GM18520 (cell line): ENCODE measurements at regions not wholly inside any gene's neighbourhood (a gene's known extent, or its start where the extent isn't known, plus 50 kb on each side); places are given as distances from the start of the nearest gene placed in this dataset.
"Not testable (repeated sequence)": the region's sequence is repeated elsewhere in the genome, so short reads cannot be mapped to it uniquely, and the experiment has no call there.

ENCODE experiments used
- ATAC-seq: cut with Tn5 transposase; IDR thresholded peaks from one replicate; pipeline ENCODE4 v1.9.1; 2021; ENCODE audit not compliant: unreplicated experiment

DNA sequence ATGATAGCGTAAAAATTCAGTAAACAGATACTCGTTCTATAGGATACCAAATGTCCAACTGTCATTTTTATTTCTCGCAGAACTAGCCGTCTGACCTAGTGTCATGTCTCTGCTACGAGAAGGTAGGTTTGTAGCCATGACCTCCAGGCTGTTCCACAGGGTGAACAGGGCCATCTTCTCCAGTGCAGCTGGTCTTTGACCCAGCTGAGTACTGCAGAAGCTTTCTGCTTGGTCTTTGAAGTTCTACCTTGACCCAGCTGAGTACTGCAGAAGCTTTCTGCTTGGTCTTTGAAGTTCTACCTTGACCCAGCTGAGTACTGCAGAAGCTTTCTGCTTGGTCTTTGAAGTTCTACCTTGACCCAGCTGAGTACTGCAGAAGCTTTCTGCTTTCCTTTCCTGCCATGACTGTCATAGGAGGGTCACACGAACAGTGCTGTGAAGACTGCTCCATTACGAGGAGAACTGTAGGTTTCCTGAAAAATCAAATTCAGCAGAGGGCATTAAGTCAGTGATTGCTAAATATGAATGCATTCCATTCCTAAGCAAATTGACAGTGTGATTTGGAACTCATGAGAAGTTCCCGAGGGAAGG is 532.8 kb upstream of the NRP1 start:
- not testable (repeated sequence) for ATAC-seq

DNA sequence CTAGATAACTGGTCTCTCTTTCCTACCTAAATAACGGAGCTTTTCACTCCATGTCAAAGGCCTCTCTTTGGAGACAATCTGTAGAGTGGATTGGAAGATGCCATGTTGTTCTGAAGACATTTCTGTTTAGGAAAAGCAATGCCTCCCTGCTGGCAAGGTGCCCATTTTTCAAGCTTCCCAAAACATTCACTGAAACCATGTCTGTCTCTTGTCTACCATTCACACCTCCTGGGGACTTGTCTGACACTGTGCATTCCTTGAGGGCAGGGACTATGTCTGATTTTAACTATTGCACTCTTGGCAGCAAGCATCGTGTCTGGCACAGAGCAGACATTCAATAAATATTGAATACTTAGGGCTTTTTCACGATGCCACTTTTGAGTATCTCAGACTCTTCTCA is 528.9 kb upstream of the NRP1 start:
- ATAC-seq = no peak

DNA sequence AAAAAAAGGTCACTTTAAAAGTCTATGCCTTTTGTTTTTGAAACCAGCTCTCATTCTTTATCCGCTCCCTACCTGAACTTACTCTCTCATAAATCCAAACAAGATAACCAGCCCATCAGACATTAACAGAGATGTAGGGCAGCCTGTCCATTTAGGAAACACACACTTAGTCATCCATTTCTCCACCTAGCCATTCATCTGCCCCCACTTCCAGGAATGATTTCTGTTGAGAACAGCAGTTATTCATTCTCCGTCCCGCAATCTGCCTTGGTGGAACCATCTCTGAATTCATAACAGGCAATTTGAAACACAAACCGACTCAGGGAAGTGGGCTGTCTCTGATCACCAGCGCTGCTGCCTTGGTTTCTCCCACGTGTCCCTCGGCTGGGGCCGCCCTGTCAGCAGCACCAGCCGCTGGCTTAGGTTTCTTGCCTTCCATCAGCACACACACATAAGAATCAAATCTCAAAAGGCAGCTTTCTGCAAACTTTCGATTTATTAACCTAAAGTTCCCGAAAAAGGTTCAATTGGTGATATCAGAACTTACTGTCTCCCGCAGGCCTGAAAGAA is 528.2 kb upstream of the NRP1 start:
- ATAC-seq = no peak

DNA sequence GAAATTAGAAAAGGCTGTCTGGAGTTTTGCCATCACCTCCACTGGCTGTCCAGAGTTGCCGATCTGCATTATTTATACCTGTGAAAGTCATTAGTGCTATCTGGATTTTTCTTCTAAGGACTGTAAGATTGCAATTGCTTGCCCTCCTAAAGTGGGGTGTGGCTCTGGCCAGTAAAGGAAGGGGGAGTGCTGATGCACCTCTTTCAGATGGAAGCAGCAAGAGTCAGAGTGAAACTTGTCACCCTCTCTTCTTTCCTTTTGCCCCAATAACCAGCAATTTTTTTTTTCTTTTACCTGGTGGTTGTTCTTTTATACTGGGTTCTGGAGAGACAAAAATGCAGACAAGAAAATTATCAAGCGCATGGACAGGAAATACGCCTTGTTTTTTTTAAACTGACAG is 527.4 kb upstream of the NRP1 start:
- ATAC-seq = no peak

DNA sequence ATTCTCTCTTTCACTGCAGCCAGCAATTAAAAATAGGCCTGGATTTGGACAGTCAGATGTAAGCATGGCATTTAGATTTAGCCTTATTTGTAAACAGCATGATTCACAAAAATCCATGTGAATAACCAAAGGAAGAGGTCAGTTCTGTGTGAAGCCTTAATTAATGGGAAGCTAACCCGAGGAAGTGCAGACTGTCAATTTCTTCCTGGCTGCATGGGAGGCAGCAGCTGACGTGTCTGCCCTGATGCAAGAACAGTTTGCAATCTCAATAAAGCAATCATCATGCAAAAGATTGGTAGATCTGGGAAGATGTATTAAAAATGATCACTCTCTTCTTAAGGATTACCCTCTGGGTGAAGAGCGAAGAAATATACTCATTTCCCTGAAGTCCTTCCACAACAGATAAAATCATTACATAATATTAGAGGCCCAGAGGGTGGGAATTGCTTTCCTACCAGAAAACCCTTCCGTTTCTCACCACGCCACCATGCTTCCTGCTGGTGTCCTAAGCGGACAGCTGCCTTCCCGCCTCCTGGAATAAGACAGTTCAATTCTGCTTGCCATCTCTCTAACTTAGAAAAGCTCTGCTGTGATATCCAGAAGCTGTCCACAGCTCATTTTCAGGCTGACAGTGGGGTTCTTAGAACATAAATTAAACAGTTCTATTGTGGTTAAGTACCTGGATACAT is 526.7 kb upstream of the NRP1 start:
- no peak for ATAC-seq

DNA sequence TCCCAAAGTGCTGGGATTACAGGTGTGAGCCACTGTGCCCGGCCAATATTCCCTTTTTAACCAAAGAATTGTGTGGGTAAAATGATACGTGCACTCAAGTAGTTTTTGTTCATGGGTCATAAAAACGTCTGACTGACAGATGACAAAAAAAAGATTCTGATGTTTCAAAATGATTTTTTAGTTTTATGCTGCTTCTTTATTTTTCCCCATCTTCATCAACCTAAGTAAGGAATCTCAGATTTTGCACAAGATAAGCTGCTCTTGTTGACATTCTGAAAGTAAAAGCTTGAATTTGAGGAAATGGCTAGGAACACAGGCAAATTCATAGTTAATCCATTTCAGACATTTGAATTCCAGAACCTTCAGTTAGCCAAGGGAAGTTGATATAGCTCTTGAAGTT is 526.1 kb upstream of the NRP1 start:
- no peak for ATAC-seq

DNA sequence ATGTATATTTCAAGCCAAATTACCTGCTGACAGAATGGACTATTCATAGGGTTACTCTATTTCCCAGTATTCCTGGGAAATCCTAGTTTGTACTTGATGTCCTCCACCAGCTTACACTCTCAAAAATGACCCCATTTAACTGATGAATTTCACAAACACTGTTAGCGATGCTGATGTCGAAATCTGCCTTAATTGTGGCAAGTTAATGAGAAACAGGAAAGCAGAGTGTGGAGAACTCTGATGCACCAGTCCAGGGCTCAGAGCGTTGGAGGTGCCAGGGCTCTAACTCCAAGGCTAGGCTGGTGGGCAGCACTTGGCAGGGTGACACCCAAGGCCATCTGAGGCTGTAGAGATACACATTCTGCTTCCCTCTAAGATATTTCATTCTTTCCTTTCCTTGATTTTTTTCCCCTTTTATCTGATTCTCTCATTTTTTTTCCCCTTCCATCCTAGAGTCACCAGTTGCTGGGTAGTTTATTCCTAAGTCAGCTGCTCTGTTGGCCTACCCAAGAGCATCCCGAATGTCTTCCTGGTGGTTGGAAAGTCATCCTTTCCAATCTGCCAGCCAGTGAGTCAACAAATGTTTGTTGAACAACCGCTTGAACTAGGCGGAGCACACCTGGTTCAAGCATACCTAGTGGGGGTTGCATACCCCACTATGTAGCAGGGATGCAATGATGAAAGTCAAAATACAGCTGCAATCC is 525.0 kb upstream of the NRP1 start:
- ATAC-seq = no peak

DNA sequence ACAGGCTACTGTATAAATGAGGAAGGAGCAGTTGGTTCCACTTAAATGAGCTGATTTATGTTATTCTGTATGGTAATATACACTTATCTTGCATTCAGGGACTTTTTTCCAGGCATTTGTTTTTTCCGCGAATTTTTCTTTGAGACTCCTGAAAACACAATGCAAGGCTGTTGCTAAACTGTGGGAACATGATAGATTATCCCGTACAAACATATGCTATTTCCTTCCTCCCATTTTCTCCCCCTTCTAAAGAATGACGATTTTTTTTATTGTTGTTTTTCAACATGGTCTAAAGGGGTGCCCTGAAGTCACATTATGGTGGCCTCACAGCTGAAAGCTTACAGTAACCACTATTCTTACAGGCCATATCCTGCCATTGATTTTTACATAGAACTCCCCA is 523.9 kb upstream of the NRP1 start:
- ATAC-seq = no peak

DNA sequence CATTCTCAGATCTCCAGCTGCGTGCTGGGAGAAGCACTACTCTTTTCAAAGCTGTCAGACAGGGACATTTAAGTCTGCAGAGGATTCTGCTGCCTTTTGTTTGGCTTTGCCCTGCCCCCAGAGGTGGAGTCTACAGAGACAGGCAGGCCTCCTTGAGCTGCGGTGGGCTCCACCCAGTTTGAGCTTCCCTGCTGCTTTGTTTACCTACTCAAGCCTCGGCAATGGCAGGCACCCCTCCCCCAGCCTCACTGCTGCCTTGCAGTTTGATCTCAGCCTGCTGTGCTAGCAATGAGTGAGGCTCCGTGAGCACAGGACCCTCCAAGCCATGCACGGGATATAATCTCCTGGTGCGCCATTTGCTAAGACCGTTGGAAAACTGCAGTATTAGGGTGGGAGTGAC is 518.8 kb upstream of the NRP1 start:
- not testable (repeated sequence) for ATAC-seq

DNA sequence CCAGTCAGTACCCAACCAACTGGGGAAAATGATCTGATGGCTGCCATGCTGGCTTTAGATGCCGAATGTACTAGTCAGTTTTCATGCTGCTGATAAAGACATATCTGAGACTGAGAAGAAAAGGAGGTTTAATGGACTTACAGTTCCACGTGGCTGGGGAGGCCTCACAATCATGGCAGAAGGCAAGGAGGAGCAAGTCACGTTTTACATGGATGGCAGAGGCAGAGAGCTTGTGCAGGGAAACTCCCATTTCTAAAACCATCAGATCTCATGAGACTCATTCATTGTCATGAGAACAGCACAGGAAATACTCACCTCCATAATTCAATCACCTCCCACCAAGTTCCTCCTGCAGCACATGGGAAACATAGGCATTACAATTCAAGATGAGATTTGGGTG is 508.9 kb upstream of the NRP1 start:
- ATAC-seq = no peak

DNA sequence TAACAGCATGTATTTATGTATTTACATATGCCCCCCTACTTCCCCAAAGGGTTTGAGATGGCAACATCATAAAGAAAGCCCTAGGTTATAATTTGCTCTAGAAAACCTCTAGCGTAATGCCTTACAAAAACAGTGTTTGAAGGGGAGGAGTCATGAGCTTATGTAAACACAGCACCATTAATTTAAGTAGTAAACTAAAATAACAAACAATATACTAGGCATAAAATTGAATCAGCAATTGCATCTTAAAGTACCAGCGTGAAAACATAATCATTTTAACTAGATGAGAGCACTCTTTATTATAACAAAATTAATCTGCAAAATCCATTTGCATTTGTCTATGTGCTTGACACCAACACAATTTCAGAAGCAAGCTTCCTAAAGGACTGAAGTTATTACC is 507.2 kb upstream of the NRP1 start:
- ATAC-seq = no peak

DNA sequence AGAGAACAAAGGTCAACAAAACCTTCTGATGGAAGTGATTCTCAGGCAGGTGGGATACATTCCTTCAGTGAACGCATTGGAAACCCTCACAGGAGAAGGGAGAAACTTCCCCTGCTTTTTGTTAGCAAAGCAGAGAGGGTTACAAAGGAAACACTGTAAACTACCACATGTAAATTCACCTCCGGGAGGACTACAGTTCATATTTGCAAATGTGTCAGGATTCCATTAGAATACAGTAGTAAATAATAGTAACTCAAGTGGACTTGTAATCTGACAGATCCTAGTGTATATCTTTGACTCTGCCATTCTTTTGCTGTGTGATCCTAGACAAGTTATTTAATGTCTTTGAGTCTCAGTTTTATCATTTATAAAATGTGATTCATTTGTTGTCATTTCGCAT is 504.3 kb upstream of the NRP1 start:
- no peak for ATAC-seq

DNA sequence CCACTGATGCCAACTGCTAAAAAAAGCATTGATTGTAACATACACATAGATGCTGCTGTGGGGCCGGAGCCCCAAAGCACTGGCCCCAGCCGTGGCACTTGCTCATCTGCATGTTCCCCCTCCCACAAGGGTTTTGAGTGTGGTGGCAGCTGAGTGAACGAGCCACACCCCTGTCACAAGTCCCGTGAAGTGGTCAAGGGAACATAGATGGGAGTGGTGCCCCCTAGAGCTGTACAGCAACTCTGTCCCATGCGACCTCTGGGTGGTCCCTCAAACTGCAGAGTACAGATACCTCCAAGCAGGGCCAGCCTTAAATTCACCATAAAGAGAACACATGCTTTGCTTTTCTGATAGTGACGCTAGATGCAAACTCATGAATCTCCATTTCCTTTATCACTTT is 503.3 kb upstream of the NRP1 start:
- no peak for ATAC-seq

DNA sequence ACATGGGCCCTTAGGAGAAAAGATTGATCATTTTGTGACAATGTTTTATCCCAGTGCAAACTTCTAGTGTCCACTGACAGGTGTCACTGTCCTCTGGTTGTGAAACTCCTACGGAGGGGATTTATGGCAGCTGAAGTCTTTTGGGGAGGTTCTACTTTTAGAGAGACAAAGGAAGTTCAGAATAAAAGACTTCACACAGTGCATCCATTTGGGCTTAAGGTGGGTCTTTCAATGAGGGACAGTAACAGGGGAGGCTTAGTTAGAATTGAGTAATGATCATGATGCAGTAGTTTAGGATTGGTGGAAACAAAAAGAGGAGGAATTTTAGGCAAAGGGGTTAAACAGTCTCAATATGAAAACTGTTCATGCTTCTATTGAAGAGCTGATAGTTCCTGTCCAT is 501.1 kb upstream of the NRP1 start:
- no peak for ATAC-seq

DNA sequence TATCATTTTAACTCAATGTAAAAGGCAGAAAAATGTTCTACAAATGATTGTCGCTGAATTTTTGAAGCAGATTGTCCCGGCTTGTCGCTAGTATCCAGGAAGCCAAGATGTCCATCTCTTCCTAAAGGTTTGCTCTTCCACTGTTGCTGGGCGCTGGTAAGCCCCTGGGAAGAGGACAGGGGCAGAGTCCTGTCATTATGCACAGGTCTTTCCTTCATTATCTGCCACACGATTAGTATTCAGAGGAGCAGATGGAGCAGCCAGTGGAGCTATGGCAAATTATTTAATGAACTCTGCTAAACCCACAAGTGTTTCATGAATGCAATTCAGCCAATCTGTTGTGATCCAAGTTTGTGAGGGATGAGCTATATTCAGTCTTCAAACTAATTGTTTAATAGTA is 499.1 kb upstream of the NRP1 start:
- ATAC-seq = no peak

DNA sequence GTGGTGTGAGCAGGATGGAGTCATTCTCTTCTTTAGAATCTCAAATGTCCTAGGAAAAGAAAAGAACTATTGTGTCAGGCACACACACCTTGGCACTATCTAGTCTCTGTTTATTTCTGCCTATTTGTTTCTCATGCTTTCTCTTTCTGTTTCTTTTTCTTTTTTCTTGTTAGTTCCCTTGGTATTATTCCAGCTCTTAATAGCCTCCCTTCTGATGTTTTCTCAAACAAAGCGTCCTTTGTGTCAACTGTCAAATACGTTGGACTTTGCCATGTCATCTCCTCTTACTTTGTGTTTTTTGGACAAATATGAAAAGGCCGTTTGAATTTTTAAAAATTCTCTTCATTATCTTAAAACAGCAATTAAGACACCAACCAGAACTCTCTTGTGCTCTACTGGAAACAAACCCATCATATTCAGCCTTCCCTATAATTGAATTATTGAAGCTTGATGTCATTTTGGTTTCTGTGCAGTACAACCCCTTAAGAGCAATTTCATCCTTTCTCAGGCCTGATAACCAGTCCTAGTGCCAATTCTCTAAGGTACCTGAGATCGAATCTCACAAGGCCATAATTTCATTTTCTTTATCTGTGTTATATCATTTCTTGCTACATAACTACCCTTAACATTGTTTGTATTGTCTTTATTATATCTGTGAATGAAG is 497.8 kb upstream of the NRP1 start:
- ATAC-seq = no peak

DNA sequence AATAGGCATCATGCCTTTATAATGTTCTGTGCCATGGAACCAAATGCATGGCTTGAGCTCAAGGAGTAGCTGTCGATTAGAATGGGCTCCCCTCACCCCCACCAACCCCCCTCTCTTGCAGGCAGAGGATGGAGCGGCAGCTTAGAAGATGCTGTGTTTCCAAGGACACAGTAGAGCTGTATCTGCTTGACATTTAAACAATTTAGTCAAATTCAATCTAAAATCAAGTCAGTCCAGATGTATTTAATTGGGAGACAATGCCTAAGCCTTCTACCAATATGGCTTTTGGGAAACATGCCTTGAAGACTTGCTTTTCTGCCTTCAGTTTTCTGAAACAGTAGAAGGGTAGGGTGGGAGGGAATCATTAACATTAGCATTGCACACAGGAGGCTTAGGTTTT is 497.1 kb upstream of the NRP1 start:
- ATAC-seq = no peak

DNA sequence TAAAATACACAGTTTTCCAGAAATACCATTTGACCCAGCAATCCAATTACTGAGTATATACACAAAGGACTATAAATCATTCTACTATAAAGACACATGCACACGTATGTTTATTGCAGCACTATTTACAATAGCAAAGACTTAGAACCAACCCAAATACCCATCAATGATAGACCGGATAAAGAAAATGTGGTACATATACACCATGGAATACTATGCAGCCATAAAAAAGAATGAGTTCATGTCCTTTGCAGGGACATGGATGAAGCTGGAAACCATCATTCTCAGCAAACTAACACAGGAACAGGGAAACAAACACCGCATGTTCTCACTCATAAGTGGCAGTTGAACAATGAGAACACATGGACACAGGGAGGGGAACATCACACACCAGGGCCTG is 495.4 kb upstream of the NRP1 start:
- not testable (repeated sequence) for ATAC-seq

DNA sequence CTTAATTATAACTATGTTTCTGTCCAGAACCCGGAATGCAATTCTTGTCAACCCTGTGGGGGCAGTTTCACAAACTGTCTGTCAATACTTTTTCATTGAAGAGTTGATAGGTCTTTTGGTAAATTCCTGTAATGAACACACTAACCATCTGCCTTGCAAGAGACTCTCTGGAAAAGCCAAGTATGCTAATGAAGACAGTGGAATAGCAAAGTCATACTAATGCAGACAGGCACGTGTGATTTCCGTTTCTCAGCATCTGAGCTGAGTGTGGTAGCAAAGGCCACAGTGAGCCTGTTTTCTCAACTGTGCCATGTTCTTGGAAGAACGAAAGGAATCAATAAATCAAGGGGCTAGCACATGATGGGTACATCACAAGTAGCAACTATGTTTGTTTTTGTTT is 494.1 kb upstream of the NRP1 start:
- no peak for ATAC-seq

DNA sequence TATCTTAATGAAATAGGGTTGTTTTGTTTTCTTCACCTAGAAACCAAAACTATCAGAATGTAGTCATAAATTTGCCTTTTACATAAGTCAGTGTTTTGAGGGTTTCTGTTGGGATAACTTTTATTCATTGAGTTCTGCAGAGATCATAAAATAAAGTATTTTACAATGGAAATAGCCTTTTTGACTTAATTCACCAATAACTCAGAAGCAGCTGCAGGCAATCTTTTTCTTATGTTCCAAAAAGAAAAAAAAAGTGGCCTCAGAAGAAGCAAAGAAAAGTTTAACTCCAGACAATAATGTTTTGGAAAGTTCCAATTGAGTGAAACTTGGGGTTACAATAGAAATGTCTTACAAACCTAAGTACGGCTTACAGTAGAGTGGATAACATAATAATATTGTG is 491.7 kb upstream of the NRP1 start:
- no peak for ATAC-seq

DNA sequence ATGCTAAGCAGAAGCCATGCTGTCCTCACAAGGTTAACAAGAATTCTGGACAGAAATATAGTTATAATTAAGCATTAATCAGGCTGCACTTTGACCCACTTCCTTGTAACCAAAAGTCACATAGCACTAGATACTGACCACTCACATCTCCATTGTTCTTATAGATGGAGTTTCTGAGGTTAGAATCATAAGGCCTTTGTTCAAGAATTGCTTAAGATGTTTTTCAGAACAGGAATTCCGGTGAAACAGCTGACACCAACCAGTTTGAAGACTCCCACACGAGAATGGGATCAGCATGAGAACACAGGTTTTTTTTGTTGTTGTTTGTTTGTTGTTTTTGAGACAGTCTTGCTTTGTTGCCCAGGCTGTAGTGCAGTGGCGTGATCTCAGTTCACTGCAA is 488.3 kb upstream of the NRP1 start:
- no peak for ATAC-seq

DNA sequence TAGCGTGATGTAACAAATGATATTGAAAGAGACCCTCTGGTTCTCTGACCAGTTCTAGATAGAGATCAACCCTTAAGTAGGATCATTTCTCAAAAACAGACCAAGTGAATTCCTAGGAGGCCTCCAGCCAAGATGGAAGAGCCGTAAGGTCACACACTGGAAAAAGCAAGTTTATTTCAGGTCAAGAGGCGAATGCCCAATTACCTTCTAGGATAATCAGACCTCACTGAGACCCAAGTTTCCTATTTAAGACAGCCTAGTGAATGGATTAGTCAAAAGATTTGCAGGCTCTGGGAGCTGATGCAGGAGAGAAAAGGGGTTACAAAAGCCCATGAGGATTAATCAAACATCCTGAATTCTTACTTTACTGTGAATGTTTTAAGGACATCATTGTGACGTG is 486.1 kb upstream of the NRP1 start:
- no peak for ATAC-seq
